HK-2 (cell line): ENCODE measurements at regions not wholly inside any gene's neighbourhood (a gene's known extent, or its start where the extent isn't known, plus 50 kb on each side); places are given as distances from the start of the nearest gene placed in this dataset.

Experiments used
- DNase-seq: peaks from one replicate; pipeline ENCODE4 v3.0.0-alpha.2; 2018; ENCODE audit not compliant: unreplicated experiment

DNA sequence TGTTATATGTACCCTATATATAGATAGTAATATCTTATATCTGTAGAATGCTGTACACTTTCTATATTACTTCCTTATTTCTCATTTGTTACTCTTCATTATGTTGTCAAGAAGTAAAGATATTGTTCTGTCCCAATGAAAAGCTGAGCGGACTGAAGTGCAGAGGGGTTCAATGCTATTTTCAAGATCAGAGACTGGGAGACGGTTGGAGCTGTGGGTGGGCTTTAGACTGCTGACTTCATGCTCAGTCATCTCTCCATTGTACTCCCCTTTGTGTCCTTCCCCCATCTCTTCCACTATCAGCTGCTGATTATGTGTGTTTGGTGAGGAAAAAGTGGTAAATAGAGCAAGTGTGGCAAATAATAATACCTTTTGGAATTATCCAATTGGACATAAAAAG lies 532.3 kb upstream of the ZNF608 start:
- DNase-seq, result no peak

DNA sequence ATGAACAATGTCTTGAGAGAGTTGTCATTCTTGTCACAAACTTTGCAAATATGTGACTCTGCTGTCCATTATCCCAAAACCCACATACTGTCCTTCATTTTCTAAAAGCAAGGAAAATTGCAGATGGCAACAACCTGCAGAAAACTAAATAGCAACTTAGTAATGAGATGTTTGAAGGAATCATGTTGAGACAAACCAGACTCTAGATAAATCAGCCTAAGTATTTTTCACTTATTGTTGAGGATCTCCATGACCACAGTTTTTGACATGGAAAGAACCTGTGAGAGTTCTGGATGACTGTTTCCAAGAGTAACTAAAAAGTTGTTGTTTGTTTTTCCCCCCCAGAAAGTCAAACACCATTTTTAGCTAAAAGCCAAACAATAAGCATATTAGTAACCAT lies 535.2 kb upstream of the ZNF608 start:
- no peak for DNase-seq

DNA sequence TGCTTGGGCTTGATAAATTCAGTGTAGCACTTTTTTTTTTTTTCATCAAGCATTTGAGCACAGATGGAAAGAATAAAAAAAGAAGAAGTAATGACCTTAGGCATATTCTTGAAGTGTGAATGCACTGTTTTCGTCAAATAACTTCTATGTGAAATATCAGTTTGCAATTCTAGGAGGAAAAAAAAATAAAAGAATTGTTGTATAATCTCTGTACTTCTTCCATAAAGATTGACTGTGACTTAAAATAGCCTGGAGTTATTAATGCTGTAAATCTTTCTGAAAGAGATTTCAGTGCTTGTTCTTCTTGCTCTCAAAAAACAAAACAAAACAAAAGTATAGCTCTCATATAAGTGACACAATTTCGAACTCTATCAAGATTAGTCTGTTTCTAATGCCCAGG lies 536.9 kb upstream of the ZNF608 start:
- DNase-seq, result no peak

DNA sequence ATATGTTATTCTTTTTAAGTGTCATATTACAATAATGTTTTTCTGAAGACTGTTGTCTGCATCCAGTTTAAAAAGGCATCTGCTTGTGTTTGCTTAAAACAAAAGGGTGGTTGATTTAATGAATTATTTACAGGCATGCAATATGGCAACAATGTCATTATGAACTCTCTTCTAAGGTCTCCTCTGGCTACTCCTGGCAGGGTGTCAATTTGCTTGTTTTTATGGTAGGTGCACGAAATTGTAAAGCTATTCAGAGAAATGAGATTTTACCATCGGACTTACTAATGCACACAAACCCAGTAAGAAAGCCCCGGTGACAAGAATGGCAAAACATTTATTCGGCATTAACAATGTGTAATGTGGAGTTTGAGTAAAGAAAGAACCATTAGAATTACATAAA lies 539.8 kb upstream of the ZNF608 start:
- DNase-seq, result no peak

DNA sequence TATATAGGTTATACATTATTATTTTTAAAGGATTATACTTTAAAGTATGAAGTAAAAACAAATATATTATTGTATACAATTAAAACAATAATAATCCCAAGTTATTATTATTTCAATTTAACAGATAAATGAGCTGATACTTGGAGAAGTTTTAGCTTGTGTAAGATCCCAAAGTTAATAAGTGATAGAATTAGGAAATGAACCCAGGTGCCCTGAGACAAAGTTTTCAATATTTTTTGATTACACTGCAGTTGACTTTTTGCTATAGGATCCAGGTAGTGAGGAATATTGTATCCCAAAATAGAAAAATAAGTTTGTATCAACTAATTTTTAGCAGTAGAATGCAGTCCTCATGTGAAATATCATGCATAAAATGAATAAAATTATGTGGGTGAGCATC lies 543.2 kb upstream of the ZNF608 start:
- DNase-seq, result no peak

DNA sequence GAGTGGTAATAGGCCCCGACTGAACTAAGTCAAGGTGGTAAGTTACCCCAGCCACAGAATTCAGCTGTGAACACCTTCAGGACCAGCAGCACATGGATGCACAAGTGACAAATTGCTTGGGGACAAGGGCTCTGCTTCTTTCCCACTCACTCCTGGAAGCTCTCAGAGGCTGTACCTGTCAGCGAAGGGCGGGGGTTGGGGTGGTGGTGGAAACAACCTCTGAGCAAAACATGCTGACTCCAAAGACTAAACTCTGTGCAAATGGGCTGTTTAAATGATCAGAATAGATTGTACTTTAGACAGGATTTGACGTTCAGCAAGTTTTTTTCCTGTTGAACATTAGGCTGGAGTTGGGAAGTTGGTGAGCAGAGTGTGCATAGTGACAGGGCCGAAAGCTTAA lies 544.5 kb upstream of the ZNF608 start:
- DNase-seq, result no peak

DNA sequence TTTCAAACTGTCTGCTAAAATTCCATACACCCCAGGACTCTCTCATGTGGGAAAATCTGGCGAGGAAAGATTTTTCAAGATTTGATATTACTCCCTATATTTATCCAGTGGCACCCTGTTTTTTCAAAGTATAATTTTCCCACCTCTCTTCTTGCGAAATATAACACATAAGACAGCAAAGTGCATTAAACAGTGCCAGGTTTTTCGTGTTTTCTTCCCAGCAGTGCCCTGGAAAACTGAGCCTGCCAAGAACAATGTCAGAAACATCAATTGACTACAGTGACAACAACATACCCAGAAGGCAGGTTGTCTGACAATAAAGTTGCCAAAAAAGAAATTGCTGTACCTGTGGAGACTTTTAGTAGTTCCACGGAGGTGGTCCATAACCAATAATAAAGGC lies 545.0 kb upstream of the ZNF608 start:
- DNase-seq, result no peak

DNA sequence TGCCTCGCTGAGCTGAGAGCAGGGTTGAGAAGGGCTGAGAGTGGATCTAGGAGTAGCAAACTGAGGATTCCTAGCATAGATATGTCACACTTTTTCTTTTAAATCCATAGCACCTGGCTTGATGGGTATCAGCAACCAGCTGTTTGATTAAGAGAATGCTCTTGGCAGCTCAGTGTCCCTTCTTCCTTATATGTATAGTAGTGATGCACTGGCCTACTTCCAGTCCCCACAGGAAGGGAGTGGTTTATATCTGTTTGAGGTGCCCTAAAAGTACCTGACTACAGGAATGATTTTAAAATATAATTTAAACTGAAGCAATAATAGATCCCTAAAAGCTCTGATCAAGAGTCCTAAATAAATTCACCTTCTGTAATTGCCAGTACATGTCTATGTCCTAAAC lies 546.8 kb upstream of the ZNF608 start:
- DNase-seq, result no peak

DNA sequence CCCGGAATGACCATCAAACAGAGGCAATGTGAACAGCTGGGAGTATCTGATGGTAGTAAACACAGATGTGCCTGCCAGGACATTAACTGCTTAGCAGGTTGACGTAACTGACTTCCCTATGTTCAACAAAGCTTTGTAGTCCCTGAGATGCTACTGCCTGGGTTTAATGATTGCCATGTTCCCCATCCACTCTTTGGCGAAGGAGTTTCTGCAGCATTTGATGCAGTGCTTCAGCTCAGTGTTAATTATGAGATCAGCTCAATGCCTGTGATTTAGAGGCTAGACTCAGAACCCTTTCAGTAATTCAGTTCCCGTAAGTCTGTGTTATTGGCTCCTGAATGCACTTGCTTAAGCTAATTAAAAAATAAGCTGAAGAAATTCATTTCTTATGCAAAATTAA lies 547.3 kb upstream of the ZNF608 start:
- no peak for DNase-seq

DNA sequence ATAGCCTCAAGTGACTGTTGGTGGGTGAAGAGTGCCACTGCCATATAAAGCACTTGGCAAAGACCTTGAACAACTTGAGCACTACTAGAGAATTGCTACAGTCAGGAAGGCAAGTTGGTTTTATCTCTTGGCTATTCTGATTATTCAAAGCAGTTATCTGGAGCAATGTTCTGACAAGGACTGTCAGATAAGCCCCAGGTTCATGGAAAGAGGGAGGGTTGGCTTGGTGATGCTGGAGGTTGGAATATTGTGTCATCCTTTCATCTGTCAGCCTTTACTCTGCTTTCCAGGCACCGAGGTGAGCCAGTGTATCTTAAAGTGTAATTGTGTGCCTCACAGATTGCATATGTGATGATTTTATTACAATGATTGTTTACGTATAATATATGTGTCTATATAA lies 548.4 kb upstream of the ZNF608 start:
- DNase-seq, result no peak

DNA sequence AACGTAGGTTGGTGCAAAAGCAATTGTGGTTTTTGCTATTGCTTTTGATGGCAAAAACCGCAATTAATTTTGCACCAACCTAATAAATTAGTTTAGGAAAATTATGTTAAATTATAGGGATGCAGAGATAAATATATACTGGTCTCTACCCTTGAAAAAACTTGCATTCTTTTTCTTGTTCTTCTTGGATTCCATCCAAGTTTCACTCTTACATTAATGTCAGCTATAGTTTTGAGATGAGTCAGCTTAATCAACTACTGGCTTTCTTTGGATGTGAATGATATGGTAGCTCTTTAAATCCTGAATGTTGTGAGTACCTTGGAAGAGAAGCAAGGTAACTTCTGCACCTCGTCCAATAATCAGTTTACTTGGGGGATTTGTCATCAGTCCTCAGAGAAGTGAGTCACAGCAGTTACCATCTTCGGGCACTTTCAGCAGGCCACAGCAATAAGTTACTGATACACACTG lies 549.0 kb upstream of the ZNF608 start:
- peak; percentile 6 for DNase-seq

DNA sequence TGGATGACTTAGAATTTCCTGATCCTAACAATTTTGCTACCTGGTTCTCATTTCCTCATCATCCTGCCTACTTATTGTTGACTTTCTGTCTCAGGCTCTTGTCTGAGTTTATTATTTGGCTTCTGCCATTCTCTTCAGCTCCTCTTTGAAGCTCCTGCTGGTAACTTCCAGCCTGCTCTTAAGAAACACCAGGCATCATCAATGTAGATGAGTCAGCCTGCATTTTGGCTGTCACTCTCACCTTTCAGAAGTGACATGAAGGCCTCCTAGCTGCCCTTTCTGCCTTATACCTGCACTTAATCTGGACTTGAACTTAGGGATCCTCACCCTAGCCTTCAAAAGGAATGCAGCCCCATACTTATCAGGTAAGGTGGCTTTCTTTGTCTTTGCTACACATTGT lies 551.8 kb upstream of the ZNF608 start:
- no peak for DNase-seq

DNA sequence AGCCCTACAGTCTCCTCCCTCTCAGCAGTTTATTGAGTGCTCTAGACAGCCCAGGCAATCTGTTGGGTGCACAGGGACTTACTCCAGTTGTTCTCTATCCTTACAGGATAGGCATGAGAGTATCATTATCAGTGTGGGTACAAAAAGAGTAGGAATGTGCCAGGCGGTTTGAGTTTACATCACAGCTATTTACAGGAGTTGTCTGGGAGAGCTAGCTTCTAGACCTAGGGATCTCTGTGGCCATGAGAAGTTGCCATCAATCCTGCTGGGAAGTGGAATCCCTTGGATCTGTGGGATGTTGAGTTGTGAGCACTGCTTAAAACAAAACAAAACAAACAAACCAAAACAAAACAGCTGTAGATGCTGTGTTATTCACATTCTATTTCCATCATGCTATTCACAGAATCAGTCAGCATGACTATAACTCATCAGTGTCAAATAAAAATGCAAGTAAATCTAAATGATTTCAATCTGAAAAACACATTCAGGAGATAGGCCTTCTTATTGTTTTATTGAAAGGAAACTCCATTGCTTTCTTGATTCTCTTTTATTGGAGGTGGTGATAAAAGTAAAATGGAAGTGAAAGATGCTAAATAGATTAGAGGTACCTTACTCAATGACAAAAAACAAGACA lies 552.4 kb upstream of the ZNF608 start:
- DNase-seq, result no peak

DNA sequence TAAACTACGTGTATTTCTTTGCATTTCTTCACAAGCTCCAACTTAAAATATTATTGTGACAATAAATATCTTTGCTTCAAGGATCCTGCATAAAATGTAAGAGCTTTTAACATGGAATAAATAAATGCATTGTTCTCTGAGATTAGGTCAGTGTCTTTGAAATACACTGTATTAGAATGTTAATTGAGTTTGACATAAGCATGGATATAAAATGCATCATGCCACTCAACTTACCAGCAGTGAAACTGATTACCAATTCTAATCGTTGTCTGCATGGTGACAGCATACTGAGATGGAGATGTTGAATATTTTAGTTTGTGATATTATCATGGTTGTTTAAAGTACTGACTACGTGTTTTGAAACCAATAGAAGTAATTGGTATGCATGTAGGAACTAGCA lies 555.3 kb upstream of the ZNF608 start:
- no peak for DNase-seq

DNA sequence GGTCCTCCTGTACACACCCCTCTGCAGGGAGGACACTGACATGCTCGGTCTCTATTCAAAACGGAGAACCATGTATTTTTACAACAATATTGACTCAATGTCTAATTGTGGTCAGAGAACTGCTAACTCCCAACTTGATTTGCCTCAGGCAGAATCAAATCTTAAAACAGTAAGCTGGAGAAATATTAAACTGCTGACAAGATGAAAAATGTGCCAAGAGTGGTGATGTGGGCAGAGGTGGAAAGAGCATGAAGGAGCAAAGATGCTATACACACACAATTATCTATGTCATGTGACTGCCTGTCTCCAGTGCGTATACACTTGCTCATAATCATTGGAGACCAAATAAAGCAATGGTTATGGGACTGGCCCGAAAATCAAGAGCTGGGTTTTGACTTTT lies 556.1 kb upstream of the ZNF608 start:
- DNase-seq, result no peak

DNA sequence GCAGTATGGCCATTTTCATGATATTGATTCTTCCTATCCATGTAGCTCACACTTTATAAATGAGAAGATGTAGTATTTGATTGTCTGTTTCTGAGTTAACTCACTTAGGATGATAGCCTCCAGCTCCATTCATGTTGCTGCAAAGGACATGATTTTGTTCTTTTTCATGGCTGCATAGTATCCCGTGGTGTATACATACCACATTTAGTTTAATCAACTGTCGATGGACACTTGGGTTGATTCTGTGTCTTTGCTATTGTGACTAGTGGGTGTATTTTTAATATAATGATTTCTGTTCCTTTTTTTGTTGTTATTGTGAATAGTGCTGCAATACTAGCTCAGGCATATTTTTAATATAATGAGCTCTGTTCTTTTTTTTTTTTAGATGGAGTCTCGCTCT lies 560.3 kb upstream of the ZNF608 start:
- DNase-seq, result no peak

DNA sequence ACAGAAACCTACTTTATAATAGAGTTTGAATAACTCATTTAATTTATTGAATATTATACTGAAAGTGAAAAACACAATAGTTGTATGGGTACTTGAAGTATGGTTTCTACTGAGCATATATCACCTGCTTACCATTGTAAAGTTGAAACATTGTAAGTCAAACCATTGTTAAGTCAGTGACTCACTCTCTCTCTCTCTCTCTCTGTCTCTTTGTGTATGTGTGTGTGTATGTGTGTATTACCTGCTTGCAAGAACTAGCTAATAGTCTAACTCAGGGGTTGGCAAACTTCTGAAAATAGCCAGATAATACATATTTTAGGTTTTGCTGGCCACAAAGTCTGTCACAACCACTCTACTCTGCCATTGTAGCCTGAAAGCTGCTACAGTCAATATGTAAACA lies 564.3 kb upstream of the ZNF608 start:
- DNase-seq, result no peak

DNA sequence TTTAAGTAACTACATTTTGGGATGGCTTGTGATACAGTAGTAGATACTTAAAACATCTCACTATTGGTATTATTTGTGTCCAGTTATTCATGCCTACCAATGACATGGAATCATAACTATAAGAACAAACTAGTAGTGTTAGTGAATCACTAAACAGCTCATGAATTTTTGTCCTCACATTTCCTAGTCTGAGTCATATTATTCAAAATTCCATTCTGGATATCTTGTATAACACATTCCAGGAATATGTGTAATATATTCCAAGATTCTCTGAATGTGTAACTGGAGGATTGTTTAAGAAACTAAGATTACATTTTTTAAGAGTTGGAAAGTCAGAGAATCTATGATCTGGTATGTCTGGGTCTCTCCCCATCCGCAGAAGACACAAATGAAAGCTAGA lies 565.3 kb upstream of the ZNF608 start:
- no peak for DNase-seq

DNA sequence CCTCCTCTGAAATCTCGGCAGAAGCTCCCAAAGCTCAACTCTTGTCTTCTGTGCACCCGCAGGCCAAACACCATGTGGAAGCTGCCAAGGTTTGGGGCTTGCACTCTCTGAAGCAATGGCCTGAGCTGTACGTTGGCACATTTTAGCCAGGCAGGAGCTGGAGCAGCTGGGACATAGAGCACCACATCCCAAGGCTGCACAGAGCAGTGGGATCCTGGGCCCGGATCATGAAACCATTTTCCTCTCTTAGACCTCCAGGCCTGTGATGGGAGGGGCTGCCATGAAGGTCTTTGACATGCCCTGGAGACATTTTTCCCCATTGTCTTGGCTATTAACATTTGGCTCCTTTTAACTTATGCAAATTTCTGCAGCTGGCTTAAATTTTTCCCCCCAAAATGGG lies 567.1 kb upstream of the ZNF608 start:
- DNase-seq, result no peak

DNA sequence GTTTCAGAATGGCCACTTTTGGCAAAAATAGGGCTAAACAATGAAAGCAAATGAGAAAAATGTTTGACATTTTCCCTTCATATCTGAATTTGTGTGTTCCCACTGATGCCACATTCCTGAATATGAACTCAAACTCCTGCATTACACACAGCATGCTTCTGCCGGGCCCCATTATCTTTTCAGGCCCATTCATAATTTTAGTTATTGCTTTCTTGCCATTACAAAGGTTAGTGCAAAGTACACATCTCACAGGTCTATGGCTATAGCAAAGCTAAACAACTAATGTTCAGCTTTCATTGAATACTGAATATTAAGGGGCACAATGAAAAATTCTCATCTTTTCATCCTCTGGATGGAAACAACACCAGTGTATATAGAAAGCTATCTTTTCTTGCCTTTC lies 568.9 kb upstream of the ZNF608 start:
- no peak for DNase-seq

DNA sequence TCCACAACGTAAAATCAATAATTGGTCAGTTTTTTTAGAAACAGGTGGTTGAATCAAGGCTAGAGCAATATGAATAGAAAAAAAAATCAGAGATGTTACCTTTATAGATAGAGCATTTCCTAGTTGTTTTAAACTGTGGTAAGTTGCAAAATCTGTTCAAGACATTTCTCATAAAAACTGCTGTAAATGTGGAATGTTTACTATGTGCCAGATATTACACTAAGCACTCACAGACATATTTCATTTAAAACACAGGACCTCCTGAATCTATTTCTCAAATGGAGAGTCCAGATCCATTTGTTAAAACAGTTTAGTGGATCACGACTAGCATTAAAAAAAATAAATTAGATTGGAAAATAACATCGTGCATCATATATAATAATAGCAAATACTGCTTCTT lies 570.0 kb upstream of the ZNF608 start:
- no peak for DNase-seq

DNA sequence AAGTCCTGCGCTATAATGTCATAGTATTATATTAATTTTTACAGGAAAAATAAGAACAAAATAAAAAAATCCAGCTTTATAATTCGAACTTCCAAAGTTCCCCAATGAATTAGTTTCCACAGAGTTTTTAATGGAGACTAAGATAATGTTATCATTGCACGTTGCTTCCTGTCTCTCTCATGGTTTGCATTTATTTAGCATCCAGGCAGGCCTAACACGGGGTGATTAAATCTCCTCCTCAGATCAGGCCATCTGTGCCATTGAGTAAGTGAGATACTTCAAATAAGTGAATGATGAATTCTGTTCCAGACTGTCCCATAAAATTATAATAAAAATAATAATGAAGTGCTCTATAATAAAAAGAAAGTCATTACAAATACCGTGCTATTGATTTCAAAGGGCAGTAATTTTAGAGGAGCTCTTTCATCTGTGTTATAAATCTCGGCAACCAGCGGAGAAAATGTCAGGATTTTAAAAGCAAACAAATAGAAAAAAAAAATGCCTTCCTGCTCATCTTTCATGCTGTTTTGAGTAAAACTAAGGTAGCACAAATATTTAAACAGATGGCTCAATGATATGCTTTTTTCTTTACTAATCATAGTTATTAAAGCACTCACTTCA lies 570.6 kb upstream of the ZNF608 start:
- no peak for DNase-seq

DNA sequence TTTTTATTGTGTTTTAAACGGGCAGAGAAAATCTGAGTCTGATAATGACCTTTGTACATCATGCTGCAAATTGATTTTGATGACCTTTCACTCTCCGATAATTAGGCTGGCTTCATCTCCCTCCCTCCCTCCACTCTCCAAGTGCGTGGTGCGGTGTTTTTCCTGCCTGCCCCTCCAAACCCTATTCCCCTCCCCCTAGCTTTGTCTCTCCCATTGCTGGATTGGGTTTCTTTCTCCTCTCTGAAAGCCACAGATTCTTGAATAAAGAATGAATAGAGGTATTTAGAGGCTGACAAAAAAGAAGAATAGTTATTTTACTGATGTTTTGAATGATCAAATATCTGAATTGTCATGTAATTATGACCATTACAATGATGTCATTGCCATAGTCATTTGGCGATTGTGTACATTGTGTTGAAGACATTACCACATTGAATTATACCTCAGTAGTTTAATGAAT lies 571.1 kb upstream of the ZNF608 start:
- no peak for DNase-seq

DNA sequence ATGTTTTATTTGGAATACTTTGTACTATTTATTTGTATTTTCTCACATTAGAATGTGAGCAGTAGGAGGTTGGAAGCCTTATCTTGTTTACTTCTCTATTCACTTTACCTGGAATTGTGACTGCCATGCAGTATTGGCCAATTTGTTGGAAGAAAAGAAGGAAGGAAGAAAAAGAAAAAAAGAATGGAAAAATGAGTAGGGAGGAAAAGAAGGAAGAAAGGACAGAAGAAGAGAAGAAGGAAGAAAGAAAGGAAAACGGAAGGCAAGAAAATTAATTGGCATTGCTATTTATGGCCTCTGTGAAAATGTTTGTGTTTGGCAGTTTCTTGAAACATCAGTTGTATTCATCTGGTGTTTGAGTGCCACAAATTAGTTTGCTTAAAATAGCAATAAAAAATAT lies 575.2 kb upstream of the ZNF608 start:
- no peak for DNase-seq
